GM20431 (cell line): ENCODE measurements at regions not wholly inside any gene's neighbourhood (a gene's known extent, or its start where the extent isn't known, plus 50 kb on each side); places are given as distances from the start of the nearest gene placed in this dataset.
"Not testable (repeated sequence)": the region's sequence is repeated elsewhere in the genome, so short reads cannot be mapped to it uniquely, and the experiment has no call there.

Experiments used
- in situ Hi-C: fragments of 300-500 bp; cut with MseI, MboI; formaldehyde crosslinking; loops from one replicate; pipeline ENCODE4 v1.15.0; 2020; ENCODE audit warnings: low sequenced_read_pairs; ENCODE audit not compliant: unreplicated experiment

DNA sequence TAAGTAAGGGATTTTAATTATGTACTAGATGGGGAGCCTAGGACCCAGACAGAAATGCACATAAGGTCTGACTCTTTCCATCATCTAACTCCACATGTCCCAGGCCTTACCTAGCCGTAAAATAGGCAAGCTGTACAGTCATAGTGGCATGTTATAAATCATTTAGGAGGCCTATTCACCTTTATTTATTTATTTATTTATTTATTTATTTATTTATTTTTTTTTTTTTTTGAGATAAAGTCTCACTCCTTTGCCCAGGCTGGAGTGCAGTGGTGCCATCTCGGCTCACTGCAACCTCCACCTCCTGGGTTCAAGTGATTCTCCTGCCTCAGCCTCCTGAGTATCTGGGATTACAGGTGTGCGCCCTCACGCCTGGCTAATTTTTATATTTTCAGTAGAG is 55.6 kb upstream of the KIT start:
- in situ Hi-C loops = not testable (repeated sequence)

DNA sequence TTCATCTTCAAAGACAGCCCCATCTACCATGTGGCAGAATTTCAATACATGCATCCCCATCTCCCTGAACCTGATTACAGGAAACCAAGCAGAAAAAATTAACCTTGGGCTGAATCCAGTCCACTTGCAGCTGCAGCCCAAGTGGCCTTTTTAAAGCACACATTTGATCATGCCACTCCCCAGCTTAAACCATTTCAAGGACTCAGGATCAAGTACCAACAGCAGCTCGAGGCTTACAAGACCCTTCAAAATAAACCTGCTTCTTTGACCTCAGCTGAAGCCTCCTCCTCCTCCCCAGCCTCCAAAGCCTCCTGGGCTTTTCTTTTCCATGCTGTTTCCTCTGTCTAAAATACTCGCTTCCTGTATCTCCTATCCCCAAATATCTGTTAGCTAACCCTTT is 50.7 kb upstream of the KIT start:
- in situ Hi-C loops = no loop called here

DNA sequence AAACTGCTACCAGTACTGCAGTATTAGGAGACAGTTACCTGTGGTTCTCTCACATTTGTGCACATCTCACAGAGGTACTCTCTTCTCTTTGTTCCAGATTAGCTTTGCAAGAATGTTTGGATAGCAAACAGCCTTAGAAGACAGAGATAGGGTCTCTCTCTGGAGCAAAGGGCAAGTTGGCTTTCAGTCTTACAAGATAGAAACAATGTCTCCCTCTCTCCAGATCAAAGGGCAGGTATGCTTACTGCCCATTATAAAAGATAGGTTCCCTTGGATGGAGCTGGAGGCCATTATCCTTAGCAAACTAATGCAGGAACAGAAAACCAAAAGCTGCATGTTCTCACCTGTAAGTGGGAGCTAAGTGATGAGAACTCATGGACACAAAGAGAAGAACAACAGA is 50.2 kb upstream of the KIT start:
- in situ Hi-C loops = no loop called here
